GM18858 (cell line): ENCODE measurements at regions not wholly inside any gene's neighbourhood (a gene's known extent, or its start where the extent isn't known, plus 50 kb on each side); places are given as distances from the start of the nearest gene placed in this dataset.

Experiments
- ATAC-seq: cut with Tn5 transposase; IDR thresholded peaks from one replicate; pipeline ENCODE4 v1.9.1; 2021; ENCODE audit not compliant: unreplicated experiment

GRCh38 chr3:162491952-162492351, 995.3 kb downstream of the OTOL1 start:
- ATAC-seq = no peak

GRCh38 chr3:162492446-162493081, 996.0 kb downstream of the OTOL1 start:
- no peak for ATAC-seq

- ATAC-seq = no peak
Observed at GRCh38 chr3:162498626-162499025, 1002.0 kb downstream of the OTOL1 start.

DNA sequence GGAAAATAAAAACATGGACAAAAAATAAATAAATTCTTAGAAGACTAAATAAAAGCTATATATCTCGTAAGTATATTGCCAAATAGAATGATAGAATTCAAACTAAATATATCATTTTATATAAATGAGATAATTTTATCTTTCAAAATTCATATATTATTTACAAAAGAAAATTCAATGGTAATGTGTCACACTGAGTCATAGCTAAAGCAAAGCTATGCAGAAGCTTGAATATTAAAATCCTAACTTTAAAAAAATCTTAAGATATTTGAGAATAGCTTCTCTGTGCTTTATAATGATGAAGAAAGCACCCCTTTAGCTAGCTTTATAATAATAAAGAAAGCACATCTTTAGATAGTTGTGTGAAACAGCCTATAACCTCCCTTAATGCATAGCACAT, 1010.8 kb downstream of the OTOL1 start:
- no peak for ATAC-seq

- no peak for ATAC-seq
Observed at GRCh38 chr3:162512488-162512887, 1015.9 kb downstream of the OTOL1 start.

- ATAC-seq = no peak
Observed at GRCh38 chr3:162517110-162517509, 1020.5 kb downstream of the OTOL1 start.

DNA sequence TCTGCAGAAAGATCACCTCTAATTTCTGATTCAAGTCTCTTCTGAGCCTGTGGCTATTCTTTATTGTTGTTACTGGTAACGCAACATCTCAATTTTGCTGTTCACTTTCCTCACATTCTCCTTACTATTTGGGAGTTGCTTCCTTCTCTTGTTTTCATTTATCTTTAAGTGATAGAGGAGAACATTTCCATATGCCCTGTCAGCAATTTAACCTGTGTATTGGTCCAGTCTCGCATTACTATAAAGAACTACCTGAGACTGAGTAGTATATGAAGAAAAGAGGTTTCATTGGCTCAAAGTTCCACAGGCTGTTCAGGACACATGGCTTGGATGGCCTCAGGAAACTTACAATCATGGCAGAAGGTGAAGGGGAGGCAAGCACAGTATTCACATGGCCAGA, 1025.1 kb downstream of the OTOL1 start:
- no peak for ATAC-seq

DNA sequence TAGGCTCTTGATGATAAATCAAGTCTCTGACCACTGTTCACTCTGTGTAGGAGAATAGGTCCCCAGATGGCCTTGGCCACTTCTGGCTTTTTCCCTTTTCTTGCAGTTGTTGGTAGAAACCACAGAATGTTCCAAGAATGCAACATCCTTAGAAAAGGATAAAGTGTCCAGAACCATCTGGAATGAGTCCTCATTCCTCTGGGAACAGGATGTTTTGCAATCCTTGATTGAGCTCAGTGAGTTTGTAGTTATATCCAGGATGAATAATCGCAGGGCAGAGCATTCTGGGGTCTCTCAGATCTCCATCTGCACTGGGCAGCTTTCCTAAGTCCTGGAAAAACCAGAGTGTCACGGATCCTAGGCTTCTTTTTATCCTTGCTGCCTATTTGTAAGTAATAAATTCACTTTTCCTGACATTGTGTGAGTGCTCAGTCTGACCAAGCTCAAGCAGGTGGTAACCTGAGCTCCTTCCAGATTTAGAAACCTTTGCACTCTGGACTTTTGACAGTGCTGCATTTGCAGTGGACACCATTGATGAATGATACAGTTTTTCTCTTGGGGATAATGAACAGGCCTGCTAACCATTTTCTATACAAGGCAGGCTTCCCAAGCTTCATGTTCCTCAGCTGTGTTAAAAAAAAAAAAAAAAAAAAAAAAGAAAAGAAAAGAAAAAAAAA, 1028.6 kb downstream of the OTOL1 start:
- no peak for ATAC-seq

GRCh38 chr3:162525771-162526170, 1029.2 kb downstream of the OTOL1 start:
- no peak for ATAC-seq

DNA sequence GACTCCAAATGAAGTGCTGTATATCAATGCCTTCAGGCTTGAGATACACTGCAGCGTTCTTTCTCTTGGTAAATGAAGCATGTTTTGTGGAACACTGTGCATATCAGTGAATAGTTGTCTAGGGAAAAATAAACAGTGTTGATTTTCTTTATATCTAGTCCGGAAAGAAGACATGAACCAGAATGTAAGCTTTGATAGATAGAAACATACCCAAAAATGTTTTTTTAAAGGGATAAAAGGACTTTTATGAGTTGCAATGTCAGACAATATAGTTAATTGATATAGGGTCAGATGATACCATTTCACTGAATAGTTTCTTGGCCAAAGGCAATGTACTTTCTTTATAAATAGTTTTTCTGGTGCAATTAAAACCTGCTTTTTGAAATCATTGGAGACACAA, 1037.8 kb downstream of the OTOL1 start:
- no peak for ATAC-seq

DNA sequence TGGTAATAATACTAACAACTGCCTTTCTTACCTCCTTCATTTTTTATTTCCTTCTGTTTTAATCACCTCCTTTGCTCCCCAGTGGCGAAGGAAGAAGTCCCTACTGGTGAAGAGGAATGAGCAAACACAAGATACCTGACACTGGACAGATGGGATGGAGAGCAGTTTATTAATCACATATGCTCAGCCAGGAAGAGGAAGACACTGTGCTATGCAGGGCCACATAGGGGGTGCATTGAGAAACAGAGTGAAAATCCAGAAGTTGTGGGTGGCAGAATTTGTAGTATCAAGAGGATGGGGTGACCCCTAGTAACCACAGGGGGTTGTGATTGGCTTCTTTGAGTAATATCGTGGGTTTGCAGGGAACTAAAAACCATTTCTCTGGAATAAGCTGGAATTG, 1041.9 kb downstream of the OTOL1 start:
- ATAC-seq = no peak

DNA sequence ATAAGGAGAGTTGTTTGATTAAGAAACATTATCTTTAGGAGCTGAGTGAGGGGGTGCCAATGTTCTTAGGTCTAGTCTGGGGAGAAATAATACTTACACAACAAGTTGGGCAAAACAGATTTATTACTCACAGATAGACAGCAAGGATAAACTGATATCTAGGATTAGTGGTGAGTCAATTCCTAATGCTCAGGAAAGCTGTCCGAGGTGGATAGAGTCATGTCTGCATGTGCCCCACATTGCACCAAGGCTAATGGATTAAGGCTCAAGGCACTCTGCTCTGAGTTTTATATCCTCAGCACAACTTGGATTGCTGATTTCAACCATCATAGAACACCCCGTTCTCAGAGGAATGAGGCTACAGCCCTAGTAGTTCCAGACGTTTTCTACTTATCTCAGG, 1042.3 kb downstream of the OTOL1 start:
- no peak for ATAC-seq

DNA sequence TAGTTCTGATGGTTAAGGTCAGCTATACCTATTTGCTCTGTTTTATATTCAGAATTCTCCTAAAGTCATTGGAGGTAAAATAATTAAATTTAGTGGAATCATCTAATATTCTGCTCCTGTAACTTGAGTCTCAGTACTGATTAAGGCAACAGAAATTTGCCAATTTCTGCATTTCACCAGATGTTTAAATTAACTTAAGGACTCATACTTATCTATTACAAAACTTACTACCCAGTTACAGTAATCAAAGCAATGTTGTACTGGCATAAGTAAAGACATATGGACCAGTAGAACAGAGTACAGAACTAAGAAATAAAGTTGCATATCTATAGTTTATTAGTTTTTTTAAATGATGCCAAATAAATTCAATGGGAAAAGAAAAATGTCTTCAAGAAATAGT, 1043.8 kb downstream of the OTOL1 start:
- ATAC-seq = no peak

DNA sequence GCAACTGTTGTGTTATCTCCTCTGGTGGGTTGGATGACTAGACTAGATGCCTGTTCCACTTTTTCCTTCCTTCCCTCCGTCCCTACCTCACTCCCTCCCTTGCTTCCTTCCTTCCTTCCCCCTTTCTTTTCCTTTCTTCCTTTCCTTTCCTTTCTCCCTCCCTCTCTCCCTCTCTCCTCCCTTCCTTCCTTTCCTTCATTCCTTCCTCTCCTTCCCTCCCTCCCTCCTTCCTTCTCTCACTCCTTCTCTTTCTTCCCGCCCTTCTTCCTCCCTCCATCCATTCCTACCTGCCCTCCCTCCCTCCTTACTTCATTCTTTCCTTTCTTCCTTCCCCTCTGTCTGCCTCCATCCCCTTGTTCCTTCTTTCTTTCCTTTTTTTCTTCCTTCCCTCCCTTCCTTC, 1045.3 kb downstream of the OTOL1 start:
- ATAC-seq = no peak

DNA sequence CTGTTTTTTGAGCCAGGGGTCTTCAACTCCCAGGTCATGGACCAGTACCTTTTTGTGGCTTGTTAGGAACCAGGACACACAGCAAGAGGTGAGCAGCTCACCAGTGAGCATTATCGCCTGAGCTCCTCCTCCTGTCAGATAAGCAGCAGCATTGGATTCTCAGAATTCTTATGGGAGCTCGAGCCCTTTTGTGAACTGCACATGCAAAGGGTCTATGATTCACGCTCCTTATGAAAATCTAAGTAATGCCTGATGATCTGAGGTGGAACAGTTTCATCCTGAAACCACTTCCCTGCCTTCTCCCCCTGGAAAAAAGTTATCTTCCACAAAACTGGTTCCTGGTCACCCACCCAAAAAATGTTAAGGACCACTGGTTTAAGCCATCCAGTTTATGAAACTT, 1047.6 kb downstream of the OTOL1 start:
- ATAC-seq = no peak

GRCh38 chr3:162546910-162547309, 1050.3 kb downstream of the OTOL1 start:
- ATAC-seq = no peak

GRCh38 chr3:162547321-162547720, 1050.7 kb downstream of the OTOL1 start:
- no peak for ATAC-seq

DNA sequence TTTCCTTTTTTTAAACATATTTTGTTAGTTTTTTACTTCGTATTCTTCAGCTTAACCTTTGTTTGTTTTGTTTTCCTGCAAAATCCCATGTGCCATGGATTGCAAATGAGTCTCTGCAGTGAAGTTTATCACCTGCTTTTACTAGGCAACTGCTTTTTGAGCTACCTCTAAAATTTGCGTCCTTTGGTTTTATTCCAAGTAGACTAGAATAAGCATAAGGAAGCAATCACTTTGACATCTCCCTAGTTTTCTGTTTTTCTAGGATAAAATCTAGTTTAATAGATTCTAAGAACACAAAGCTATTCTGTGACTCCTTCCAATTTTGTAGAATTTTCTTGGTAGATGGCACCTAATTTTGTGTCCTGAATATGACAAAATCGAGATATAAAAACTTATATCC, 1059.2 kb downstream of the OTOL1 start:
- ATAC-seq = no peak

DNA sequence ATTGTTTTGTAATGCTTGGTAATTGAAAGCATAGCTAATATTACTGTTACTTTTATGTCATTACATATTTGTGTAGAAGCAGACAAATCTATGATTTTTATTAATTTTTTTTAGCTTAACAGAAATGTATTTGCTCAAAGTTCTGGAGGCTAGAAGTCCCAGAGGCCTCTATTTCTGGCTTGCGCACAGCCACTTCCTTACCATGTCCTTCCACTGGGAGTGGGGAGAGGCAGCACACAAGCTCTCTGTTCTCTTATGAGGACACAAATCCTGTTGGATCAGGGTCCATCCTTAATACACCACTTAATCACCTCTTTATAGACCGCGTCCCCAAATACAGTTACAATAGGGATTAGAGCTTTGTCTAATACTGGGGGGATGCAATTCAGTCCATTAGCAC, 1061.4 kb downstream of the OTOL1 start:
- ATAC-seq = no peak

DNA sequence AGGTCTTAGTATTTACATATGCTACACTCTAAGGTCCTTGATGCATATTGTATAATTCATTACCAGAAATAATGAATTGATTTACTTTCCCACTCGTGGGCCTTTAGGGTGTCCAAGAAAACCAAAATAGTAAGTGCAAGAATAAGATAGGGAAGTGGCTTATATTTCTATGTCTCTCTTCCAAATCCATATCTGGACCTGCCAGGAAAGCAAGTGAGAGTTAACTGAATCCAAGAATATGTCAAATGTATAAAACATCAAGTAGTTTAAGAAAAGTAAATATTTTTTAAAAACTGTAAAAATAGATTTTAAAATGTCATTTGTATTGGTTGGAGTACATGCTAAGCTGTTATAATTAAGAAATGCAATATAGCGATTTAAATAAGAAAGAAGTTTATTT, 1072.1 kb downstream of the OTOL1 start:
- ATAC-seq = no peak

DNA sequence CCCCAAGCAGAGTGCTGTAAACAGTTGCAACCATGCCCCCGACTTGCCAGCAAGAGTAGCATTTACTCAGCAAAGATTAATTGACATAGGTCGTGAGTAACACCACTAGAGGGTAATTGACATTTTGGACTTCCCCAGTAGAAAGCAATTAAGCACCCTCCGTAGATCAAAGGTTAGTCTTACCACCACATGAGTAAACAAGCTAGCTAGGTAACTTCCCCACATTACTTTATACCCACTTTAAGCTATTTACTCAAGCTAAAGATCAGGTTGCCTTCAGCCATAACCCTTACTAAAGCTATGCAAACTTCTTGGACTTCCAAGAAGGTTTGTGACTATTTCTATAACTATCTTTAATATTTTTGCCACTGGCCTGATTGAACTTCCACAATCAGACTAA, 1072.7 kb downstream of the OTOL1 start:
- no peak for ATAC-seq

- ATAC-seq = no peak
Observed at GRCh38 chr3:162584986-162585385, 1088.4 kb downstream of the OTOL1 start.

GRCh38 chr3:162586591-162586990, 1090.0 kb downstream of the OTOL1 start:
- ATAC-seq = no peak
